HG02642 (cell line): ENCODE measurements at regions not wholly inside any gene's neighbourhood (a gene's known extent, or its start where the extent isn't known, plus 50 kb on each side); places are given as distances from the start of the nearest gene placed in this dataset.
A peak's percentile ranks its signal among the peaks of the same experiment; 100 is the strongest.
"Not testable (repeated sequence)": the region's sequence is repeated elsewhere in the genome, so short reads cannot be mapped to it uniquely, and the experiment has no call there.

Source experiments
- ATAC-seq: cut with Tn5 transposase; IDR thresholded peaks from one replicate; pipeline ENCODE4 v1.9.1; 2021; ENCODE audit warnings: mild to moderate bottlenecking; ENCODE audit not compliant: unreplicated experiment, poor library complexity

DNA sequence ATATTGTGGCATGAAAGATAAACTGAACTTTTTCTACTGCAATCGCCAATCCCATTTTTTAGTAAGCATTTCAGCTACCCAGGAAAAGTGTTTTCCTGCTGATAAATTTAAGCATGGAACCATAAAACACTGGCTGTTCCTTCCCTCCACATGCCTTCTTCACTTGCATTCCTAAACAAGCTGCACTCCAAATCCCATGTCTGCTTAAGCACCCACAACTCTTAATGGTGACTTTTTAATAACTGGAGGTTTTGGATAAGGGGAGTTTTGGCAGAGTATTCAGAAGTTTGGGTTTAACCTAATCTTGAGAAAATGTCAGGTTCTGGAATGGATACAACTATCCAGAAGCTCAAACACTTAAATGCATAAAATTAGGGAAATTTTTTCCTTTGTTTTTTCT, 345.6 kb upstream of the CA10 start:
- ATAC-seq: no peak

DNA sequence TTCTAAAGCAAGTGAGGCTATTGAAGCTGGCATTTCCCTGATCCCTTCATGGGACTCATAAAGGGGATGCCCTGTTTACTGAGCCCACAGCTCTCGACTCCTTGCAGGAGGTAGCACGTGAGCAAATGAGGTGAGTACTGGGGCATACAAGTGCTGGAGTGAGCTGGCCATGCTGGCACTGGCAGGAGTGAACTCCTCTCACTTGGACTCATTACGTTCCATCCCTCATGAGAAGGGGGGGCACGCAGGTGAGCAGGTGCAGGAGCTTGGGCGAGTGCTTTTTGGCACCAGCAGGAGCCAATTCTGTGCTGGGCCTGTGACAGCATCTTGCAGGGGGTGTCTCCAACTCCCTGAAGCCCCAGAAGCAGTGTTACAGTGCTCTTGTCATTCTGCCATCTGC, 337.1 kb upstream of the CA10 start:
- no peak for ATAC-seq

DNA sequence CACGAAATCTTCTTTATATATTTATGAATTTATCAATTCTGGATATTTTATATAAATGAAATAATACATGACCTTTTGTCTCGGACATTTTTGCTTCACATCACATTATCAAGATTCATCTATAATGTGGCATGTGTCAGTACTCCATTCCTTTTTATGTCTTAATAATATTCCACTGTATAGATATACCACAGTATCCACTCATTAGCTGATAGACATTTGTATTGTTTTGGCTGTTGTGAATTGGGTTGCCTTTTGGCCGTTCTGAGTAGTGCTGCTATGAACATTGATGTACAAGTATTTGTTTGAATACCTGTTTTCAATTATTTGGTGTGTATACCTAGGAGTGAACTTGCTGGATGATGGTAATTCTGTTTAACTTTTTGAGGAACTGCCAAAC, 323.8 kb upstream of the CA10 start:
- ATAC-seq: no peak

DNA sequence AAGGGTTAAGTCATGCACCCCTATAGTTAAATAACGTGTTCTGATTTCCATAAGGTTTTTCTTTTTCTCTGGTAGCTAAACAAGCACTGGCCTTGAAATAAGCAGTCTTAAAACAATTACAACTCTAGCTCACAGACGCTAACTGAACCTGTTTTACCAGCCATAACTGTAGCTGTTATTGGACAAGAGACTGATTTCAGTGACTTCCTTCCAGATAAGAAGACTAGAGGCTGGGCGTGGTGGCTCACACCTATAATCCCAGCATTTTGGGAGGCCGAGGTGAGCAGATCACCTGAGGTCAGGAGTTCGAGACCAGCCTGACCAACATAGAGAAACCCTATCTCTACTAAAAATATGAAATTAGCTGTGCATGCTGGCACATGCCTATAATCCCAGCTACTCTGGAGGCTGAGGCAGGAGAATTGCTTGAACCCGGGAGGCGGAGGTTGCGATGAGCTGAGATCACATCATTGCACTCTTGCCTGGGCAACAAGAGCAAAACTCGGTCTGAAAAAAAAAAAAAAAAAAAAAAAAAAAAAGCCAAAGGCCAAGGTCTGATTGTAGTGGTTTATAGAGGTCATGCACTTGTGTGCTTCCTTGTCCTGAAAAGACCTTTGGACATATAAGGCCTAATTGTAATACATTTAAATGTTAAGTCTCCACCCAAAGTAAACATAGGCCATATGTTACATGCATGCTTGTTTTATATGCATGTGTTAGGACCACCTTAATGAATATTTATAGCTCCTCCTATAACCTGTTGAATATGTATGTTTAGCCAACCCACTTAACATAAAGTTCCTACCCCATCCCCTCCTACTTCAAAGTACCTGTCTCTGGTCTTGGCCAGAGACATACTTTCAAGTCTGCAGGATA, 319.5 kb upstream of the CA10 start:
- no peak for ATAC-seq

DNA sequence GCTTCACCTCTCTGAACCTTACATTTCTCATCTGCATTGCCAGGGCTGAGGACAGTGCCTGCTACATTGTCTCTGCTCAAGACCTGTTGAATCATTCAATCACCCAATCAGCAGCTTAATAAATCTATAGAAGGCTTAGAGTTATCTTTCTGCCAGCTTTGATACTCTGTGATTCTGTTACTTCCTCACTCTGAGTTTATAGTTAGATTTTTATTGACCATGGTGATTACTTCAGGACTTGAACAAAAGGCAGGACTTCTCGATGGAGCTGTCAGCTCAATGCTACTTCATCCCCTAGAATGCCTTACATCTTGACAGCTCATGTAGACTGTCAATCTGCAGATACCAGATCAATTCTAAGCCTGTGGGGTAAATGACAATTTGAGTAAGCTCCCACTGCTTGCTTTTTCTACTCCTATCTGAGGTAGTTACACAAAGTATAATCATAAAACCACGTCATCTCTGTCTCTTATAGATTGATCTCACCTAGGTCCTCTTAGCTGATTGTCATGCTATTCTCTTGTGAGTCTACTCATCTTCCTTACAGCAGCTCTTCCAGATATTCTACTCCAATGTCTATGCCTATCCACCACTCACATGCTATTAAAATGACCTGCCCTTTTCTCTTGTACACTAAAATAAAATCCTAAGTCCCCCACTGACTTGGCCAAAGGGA, 318.3 kb upstream of the CA10 start:
- no peak for ATAC-seq

DNA sequence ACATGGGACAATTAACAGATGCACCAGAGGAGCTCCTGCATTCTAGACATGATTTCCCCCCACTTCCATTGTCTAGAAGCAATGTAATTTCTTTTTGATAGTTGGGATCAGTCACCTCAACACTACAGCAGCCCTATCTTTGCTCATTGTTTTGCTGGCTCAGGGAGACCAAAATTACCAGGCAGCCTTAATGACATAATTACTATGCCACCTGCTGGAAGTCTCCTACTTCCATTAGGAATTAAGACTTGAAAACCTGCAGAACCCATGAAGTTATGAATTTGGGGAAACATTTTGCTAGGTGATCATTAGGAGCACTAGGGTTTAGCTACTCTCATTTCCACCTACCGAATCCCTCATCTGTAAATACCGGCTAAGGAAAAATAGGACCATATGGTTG, 312.0 kb upstream of the CA10 start:
- ATAC-seq: no peak

DNA sequence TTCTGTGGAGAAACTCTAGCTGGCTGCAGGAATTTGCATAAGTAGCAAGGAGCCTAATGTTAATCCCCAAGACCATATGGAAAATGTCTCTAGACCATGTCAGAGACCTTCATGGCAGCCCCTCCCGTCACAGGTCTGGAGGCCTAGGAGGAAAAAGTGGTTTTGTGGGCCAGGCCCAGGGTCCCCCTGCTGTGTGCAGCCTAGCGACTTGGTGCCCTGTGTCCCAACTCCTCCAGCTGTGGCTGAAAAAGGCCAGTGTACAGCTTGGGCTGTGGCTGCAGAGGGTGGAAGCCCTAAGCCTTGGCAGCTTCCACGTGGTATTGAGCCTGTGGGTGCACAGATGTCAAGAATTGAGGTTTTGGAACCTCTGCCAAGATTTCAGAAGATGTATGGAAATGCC, 306.9 kb upstream of the CA10 start:
- no peak for ATAC-seq

DNA sequence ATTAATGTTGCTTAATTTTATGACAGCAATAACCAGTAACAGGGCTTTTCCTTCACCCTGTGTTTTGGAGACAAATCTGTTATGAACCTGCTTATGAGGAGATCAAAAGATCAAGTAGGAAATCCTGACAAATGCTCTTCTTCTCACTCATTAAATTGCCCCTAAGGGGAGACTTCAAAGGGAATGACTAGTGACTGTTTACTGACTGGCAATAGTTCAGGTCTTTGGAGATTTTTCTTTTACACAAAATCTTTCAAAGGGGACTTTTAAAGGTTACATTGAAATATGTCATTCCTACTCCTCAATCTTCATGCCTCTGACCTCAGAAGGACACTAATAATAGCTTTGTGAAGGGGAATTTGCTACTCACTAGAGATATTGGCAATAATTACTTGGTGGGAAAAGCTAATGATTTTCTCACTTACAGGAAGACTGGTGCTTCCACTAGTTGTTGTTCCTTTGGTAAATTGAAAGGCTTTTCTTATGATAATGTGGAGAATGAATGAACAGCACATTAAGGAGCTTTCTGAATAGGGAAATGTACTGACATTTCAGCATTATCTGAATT, 292.9 kb upstream of the CA10 start:
- ATAC-seq: no peak

DNA sequence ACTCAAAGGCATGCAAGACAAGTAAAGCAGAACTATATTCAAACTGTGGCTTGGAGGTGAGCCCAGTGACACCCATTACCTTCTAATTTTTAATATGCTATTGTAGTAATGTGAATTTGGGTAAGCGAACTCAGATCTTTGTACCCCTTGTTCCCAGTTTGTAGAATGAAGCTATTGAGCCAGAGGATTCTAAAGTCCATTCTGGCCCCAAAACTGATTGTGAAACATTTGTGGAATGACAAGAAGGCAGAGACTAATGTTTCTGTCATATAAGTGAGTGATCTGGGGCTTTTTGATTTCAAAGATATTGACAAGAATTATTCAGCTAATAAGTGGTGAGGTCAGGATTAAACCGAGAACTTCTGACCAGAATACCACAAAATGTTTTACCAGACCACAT, 283.8 kb upstream of the CA10 start:
- ATAC-seq: no peak

DNA sequence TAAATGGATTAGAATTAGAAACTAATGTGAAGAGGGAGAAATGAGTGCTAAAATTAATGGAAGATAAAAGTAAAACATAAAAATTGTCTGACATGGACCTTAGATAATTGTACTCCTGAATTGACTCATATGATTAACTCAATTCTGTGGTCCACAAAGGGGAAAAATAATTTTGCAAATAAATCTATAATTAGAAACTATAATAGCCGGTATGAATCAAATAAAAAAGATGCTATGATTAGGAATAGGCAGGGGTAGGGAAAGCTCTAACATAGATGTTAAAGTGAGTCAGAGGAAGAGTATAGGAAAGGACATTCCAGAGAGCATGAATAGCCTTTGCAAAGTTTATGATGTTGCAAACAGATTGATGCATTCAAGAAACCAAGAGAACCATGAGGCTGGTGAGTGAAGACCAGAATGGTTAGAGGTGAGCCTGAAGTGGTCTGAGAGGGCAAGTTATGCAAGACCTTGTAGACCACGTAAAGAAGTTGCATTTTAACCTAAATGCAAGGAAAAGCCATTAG, 262.1 kb upstream of the CA10 start:
- ATAC-seq: no peak

DNA sequence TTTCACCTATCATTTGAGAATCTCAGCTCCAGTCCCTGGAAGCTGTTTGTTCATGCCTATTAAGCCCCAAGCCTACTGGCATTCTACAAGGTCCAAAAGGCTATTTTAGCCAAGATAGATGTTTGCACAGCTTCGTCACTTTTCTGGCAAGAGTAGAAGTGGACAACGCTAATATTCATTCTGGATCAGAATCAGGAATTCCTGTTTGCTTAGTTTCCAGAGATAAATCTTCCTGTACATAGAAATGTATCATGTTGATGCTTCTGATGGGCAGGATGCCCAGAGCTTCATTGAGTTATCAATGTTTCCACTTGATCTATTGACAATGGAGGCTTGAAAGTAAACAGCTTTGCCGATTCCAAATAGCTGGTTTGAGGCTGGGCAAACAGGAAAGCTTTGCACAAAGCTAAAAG, 260.7 kb upstream of the CA10 start:
- ATAC-seq: no peak

DNA sequence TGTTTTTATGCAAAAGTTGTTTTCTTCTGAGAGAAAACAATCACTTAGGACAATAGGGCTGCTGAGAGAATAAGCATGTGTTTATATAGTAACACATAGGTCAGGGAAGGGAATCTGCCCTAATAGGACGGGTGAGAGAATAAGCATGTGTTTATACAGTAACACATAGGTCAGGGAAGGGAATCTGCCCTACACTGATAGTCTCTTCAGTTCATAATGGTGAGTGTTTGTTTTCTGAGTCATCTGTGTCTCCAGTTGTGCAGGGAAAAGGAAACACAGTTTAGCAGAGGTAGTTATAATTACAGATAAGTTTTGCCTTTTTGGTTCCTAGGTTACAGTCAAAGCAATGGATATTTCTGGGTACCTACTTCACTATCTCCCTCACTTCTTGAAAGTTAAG, 252.3 kb upstream of the CA10 start:
- no peak for ATAC-seq

DNA sequence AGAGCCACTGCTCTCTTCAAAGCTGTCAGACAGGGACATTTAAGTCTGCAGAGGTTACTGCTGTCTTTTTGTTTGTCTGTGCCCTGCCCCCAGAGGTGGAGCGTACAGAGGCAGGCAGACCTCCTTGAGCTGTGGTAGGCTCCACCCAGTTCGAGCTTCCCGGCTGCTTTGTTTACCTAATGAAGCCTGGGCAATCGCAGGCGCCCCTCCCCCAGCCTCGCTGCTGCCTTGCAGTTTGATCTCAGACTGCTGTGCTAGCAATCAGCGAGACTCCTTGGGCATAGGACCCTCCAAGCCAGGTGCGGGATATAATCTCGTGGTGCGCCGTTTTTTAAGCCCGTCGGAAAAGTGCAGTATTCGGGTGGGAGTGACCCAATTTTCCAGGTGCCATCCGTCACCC, 250.7 kb upstream of the CA10 start:
- ATAC-seq: not testable (repeated sequence)

DNA sequence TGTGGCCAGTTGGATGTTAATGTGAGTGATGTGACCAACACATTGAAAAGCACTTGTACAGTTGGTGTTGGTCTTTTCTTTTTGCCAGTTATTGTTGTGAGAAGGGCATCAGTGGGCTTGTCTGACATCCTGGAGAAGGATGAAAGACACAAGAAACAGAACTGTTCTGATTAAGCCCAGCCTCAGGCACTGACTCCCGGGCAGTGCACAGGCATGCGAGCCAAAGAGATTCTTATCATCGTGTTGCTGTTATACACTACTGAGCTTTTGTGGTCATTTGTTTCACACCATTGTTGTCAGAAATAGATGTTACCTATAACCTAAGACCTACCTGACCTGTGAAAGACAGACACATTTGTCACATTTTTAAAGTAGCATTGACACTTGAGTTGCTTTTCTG, 236.8 kb upstream of the CA10 start:
- ATAC-seq: no peak

DNA sequence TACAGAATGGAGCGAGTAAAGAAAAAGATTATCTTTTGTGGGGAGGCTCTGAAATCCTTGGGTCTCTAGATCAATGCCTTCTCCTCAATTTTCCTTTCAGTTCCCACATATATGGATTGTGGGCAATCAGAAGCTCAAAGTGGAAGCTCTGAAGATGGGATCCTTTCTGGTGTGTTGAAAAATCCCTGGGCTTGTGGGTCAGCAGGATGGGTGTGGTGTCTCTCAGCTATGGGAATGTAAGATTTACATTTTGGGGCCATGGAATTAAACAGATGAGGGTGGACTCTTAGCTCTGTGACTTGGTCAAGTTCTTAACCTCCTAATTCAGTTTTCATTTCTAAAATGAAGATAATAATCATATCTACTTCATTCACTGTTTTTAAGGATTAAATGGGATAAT, 231.9 kb upstream of the CA10 start:
- ATAC-seq: no peak

DNA sequence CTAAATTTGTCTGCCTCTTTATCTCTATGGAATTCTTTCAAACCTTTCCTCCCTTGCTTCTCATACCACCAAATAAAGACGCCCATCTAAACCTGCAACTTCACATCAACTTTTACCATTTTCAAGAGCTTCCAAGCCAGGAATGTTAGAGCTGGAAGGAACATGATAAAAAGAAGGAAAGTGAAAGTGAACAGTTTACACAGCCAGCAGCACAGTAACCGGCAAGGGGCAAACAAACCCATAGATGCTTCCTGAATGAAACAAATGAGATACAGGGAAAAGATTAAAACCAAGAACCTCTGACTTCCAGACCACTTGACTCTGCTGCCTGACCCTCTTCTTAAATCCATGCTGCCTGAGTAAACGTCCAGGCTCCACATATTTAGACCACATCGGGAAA, 231.1 kb upstream of the CA10 start:
- no peak for ATAC-seq

DNA sequence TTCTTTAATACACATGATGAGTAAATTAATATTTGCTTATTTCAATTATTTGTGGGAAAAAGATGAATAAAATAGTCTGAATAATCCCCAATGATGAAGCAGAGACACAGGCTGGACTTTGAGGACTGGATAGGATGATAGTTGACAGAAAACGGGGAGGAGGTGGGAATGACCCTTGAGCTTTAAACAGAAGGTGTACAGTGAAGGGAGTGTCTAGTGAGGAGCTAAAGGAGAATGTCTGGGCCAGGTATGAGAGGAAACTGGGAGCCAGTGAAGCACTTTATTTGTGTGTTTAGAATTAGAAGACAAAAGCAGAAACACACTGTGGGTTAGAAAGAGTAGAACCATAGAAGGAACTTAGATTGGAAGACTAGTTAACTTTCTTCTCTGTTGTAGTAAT, 230.4 kb upstream of the CA10 start:
- no peak for ATAC-seq

DNA sequence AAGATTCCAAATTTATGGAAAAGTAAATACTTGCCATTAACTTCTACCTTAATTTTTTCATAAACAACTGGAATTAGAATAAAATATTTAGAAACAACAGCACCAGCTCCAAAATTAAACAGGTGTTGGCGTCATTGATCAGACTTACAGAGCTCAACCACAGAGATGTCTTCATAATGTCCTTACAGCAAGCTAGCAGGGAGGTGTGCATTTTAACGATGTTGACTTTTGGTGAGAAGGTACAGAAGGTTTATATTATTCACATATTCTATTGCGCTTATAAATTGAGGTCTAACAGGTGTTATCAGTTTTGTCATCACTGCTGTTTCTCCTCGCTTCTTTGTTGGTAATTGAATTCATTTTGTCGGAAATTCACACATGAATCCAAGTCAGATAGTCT, 226.2 kb upstream of the CA10 start:
- no peak for ATAC-seq

DNA sequence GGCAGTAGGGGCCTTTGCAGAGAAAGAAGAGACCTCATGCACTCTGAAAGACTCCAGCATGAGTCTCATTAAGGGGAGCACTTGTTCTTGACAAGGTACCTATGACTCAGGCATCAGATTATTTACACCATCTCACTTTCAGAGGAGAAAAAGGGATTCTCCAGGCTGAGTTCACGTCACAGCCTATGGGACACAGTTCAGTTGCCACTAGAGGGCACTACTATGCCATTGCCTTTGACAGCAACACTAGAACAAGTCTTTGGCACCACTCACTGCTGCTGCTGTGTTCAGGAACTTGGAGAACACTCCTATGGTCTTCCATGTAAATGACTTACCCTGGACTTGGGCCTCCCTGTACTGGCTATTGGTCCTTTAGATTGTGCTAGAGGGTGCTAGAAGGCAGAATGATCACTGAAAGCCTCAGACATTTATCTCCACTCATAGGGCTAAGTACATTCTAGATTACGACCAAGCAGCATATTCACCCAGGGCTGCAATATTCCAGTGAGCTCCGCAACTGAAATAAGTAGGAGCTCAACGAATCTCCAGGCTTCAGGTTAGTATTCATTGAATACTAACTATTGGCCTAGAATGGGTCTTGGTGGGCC, 225.1 kb upstream of the CA10 start:
- peak; percentile 63 for ATAC-seq

DNA sequence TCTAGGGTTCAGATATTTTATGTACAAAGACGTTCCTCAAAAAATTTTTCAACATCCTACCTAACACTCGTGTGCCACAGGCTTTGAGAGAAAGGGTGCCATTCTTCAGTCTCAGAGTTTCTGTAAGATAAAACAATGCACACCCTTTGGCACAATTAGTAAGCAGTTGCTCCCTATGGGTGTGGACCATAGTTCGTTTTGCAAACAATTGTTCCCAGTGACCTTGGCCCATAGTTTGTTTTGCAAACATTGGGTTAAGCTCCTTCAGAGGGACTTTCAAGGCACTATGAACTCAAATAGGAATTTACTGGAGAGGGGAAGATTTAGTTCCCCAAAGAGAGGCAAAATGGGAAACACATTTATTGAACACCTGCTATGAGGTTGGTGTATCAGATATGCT, 220.3 kb upstream of the CA10 start:
- no peak for ATAC-seq

DNA sequence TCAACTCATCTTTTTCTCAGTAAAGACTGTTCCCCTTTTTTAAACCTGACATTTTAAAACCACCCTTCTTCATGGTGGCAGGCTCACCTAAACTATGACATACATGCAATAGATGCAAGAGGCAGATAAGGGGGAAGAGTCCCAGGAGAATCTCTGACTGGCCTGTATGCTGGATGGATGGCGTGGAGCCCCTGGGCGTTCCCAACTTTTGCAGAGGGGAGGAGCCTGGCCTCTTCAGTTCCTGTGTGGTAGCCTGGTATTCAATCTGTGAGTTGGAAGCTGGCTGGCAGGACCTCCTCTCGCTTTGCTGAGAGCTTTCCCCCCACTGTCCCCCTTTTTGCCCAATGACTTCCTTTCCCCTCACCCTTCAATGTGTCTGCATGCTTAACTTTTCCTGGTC, 217.6 kb upstream of the CA10 start:
- no peak for ATAC-seq
